Panc1 (cell line): ENCODE measurements at regions not wholly inside any gene's neighbourhood (a gene's known extent, or its start where the extent isn't known, plus 50 kb on each side); places are given as distances from the start of the nearest gene placed in this dataset.

ENCODE experiments used
- ATAC-seq: fragments of 200-7000 bp; cut with Tn5 transposase; 2 replicates; pipeline ENCODE4 v1.9.1; 2020; ENCODE audit warnings: mild to moderate bottlenecking, moderate library complexity
- BruUV-seq: library from RNA; stranded (reverse); fragments of 400-500 nt; replicated peaks from 2 replicates; lab custom pipeline; 2021; lab: Mats Ljungman, UMichigan
- CTCF ChIA-PET: fragments of 300-600 bp; sonication (Branson Sonifier 250); formaldehyde crosslinking; loops from one replicate; lab custom pipeline; 2022; ENCODE audit warnings: antibody characterized with exemption; lab: Charles Lee
- POLR2A ChIA-PET: fragments of 300-600 bp; sonication (Branson Sonifier 250); formaldehyde crosslinking; loops from one replicate; lab custom pipeline; 2022; ENCODE audit warnings: antibody characterized with exemption; lab: Charles Lee
- DNase-seq: peaks from one replicate; pipeline ENCODE4 v3.0.0-alpha.2; 2010; ENCODE audit warnings: low read depth, low spot score
- H3K27ac ChIP-seq: 2 replicates; pipeline ENCODE4 v1.5.1; 2011; ENCODE audit warnings: mild to moderate bottlenecking, low read length, inconsistent platforms
- H3K27me3 ChIP-seq: fragments of 200-500 bp; sonication (Bioruptor generic); 2 replicates; pipeline ENCODE4 v1.6.0; 2014; ENCODE audit warnings: low read length, inconsistent platforms; ENCODE audit not compliant: control insufficient read depth, insufficient read depth
- H3K36me3 ChIP-seq: fragments of 200-500 bp; sonication (Bioruptor generic); 2 replicates; pipeline ENCODE4 v1.5.1; 2014; ENCODE audit warnings: inconsistent platforms, mild to moderate bottlenecking, low read length, moderate library complexity; ENCODE audit not compliant: control insufficient read depth, insufficient read depth
- H3K4me1 ChIP-seq: 2 replicates; pipeline ENCODE4 v1.5.1; 2011; ENCODE audit warnings: inconsistent platforms, mild to moderate bottlenecking, low read length, moderate library complexity; ENCODE audit not compliant: control insufficient read depth, insufficient read depth
- H3K4me3 ChIP-seq, 2 experiments: 2 replicates each; pipeline ENCODE4 v1.5.1; 2011 to 2012; ENCODE audit warnings: low read depth in 2 of 2, low read length in 2 of 2, mild to moderate bottlenecking in 2 of 2, inconsistent platforms in 1 of 2, moderate library complexity in 1 of 2
- H3K9me3 ChIP-seq: fragments of 200-500 bp; sonication (Bioruptor generic); 2 replicates; pipeline ENCODE4 v1.5.1; 2014; ENCODE audit warnings: low read depth, mild to moderate bottlenecking, inconsistent platforms, low read length, moderate library complexity; ENCODE audit not compliant: control insufficient read depth, insufficient read depth
- REST ChIP-seq, 2 experiments: IDR thresholded peaks; 2 replicates each; pipeline ENCODE4 v1.6.1; 2011 to 2012; ENCODE audit warnings: low read depth in 2 of 2, control low read depth in 1 of 2, low read length in 1 of 2, mild to moderate bottlenecking in 1 of 2, moderate library complexity in 1 of 2; ENCODE audit not compliant: insufficient read depth in 1 of 2
- SIN3A ChIP-seq: IDR thresholded peaks from 2 replicates; pipeline ENCODE4 v1.6.1; 2012; ENCODE audit warnings: low read depth, mild to moderate bottlenecking, low read length, moderate library complexity, borderline replicate concordance; ENCODE audit not compliant: insufficient read depth
- TCF7L2 ChIP-seq: IDR thresholded peaks from 2 replicates; pipeline ENCODE4 v1.6.1; 2011; ENCODE audit warnings: mild to moderate bottlenecking, low read depth, low read length, inconsistent platforms
- in situ Hi-C: cut with HindIII; loops from 2 replicates; pipeline ENCODE4 v1.10.0; 2016; ENCODE audit warnings: low sequenced_read_pairs, low pct_unique_long_range_greater_than_20kb
- intact Hi-C: fragments of 100-400 bp; cut with micrococcal nuclease; formaldehyde crosslinking; loops from one replicate; pipeline ENCODE4 v1.10.0; 2022; ENCODE audit not compliant: unreplicated experiment

GRCh38 chr5:116953251-116953930, 378.8 kb upstream of the SEMA6A start:
- ChIA-PET CTCF (no interaction called here), POLR2A (no interaction called here)
- Histone ChIP-seq H3K4me3 (no peak overlapping the region), H3K36me3 (no peaks in the 10 kb centered on the region), H3K27ac (no peak overlapping the region), H3K9me3 (no peaks in the 10 kb centered on the region), H3K27me3 (no peaks in the 10 kb centered on the region), H3K4me1 (no peaks in the 10 kb centered on the region)
- no TSS peak for BruUV-seq
- in situ Hi-C loops (no loop called here), intact Hi-C loops (no loop called here)
- DNase-seq (no peak), ATAC-seq (no peak)
- no peak for TF ChIP-seq REST (IDR thresholded peaks at IDR 0.05; ENCODE audit: insufficient read depth in 1 of 2, low read depth in 2 of 2, low read length in 1 of 2)

GRCh38 chr5:116951219-116951618, 376.6 kb upstream of the SEMA6A start:
- POLR2A ChIA-PET: no interaction called here
- Histone ChIP-seq H3K36me3 (no peaks in the 10 kb centered on the region), H3K9me3 (no peaks in the 10 kb centered on the region), H3K4me3 (no peak overlapping the region), H3K27ac (no peak overlapping the region), H3K4me1 (no peaks in the 10 kb centered on the region), H3K27me3 (no peaks in the 10 kb centered on the region)
- in situ Hi-C loops (no loop called here), intact Hi-C loops (no loop called here)
- DNase-seq: no peak
- CTCF ChIA-PET: no interaction called here
- ATAC-seq: no peak
- BruUV-seq: no TSS peak
- TF ChIP-seq REST (IDR thresholded peaks at IDR 0.05; ENCODE audit: insufficient read depth in 1 of 2, low read depth in 2 of 2, low read length in 1 of 2) (no peak), TCF7L2 (no peak), SIN3A (no peak)
